ENCODE measurements at regions not wholly inside any gene's neighbourhood (a gene's known extent, or its start where the extent isn't known, plus 50 kb on each side); places are given as distances from the start of the nearest gene placed in this dataset.

GRCh38 chr4:132592850-132593249 is 556.2 kb upstream of the PCDH10 start:
- Histone ChIP-seq H3K27ac (no peak overlapping the region), H3K9me3 (ENCODE audit: severe bottlenecking) (no peaks in the 10 kb centered on the region), H3K4me3 (ENCODE audit: low read depth, low read length) (no peak overlapping the region), H3K36me3 (no peaks in the 10 kb centered on the region), H3K27me3 (ENCODE audit: insufficient read depth, low read depth, severe bottlenecking) (no peaks in the 10 kb centered on the region)
- no peak for DNase-seq
- TF ChIP-seq, protein P1, sequence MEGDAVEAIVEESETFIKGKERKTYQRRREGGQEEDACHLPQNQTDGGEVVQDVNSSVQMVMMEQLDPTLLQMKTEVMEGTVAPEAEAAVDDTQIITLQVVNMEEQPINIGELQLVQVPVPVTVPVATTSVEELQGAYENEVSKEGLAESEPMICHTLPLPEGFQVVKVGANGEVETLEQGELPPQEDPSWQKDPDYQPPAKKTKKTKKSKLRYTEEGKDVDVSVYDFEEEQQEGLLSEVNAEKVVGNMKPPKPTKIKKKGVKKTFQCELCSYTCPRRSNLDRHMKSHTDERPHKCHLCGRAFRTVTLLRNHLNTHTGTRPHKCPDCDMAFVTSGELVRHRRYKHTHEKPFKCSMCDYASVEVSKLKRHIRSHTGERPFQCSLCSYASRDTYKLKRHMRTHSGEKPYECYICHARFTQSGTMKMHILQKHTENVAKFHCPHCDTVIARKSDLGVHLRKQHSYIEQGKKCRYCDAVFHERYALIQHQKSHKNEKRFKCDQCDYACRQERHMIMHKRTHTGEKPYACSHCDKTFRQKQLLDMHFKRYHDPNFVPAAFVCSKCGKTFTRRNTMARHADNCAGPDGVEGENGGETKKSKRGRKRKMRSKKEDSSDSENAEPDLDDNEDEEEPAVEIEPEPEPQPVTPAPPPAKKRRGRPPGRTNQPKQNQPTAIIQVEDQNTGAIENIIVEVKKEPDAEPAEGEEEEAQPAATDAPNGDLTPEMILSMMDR (IDR thresholded peaks at IDR 0.05; ENCODE audit: low read depth, low read length) = no peak

DNA sequence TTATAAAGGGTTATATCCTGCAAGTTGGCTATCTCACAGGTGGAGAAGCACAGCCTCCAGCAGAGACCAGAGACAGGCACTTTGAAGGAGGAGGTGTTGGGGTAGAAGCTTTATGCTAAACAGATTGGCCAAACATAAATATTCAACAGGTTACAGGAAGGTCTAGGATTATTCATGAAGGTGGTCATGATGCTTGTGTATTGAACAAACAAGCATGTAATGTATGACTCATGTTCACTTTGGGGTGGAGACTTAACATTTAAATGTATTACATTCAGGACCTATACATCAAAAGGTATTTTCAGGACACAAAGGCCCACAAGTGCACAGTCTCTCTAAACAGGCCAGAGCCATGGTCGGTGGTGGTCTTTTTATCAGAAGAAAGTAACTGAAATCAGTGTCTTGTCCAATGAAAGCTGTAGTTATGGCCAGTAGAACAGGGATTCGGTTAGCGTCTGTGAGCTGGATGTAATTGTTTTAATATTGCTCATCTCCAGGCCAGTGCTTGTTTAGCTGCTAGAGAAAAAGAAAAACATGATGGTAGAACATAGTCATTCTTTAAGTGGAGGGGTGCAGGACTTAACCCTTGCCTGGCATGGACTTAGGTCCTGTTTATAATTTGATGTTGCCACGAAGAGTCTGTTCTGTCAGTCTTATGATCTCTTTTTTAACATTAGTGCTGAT is 555.2 kb upstream of the PCDH10 start:
- DNase-seq = no peak
- Histone ChIP-seq H3K27ac (no peak overlapping the region), H3K36me3 (no peaks in the 10 kb centered on the region), H3K27me3 (ENCODE audit: insufficient read depth, low read depth, severe bottlenecking) (no peaks in the 10 kb centered on the region), H3K4me3 (ENCODE audit: low read depth, low read length) (no peak overlapping the region), H3K9me3 (ENCODE audit: severe bottlenecking) (no peaks in the 10 kb centered on the region)
- TF ChIP-seq, protein P1 (IDR thresholded peaks at IDR 0.05; ENCODE audit: low read depth, low read length) = no peak

DNA sequence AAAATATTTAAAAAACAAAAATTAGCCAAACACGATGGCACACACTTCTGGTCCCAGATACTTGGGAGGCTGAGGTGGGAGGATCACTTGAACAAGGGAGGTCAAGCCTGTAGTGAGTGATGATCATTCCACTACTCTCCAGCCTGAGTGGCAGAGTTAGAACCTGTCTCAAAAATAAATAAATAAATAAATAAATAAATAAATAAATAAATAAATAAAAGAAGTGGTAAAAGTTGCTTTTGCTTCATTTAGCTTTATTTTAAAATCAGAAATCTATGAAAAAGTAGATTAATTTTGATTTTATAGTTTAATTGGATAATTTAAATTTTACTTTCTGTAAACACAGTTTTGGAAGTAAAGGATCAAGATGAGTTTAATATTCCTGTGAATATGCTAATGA is 552.9 kb upstream of the PCDH10 start:
- H3K9me3 ChIP-seq (ENCODE audit: severe bottlenecking) = no peaks in the 10 kb centered on the region
- no peaks in the 10 kb centered on the region for H3K36me3 ChIP-seq
- TF ChIP-seq, protein P1 (IDR thresholded peaks at IDR 0.05; ENCODE audit: low read depth, low read length) = no peak
- no peak overlapping the region for H3K4me3 ChIP-seq (ENCODE audit: low read depth, low read length)
- H3K27ac ChIP-seq = no peak overlapping the region
- no peaks in the 10 kb centered on the region for H3K27me3 ChIP-seq (ENCODE audit: insufficient read depth, low read depth, severe bottlenecking)
- DNase-seq = no peak

- H3K27me3 ChIP-seq (ENCODE audit: insufficient read depth, low read depth, severe bottlenecking) = no peaks in the 10 kb centered on the region
These were observed 543.5 kb upstream of the PCDH10 start for GRCh38 chr4:132605551-132605950.

DNA sequence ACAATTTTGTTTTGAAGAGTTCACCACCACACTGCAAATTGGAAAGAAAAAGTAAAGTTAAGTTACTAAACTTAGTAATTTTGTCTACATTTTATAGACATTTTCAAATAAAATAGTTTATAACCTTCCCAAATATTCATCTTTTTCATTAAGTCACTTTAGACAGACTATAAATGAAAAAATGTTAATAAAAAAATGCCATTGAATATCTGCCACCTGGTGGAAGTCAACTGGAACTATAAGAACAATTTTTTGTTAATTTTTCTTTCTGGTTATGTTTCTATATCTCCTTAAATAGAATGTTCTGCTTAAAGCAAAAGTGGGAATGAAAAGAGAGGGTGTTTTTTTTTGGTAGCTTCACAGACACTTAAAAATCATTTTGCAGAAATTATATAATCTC is 534.4 kb upstream of the PCDH10 start:
- TF ChIP-seq, protein P1 (IDR thresholded peaks at IDR 0.05; ENCODE audit: low read depth, low read length) = no peak
- DNase-seq = no peak

More at GRCh38 chr4:132605551-132605950, 543.5 kb upstream of the PCDH10 start:
- Histone ChIP-seq H3K27ac (no peak overlapping the region), H3K9me3 (ENCODE audit: severe bottlenecking) (no peaks in the 10 kb centered on the region), H3K4me3 (ENCODE audit: low read depth, low read length) (no peak overlapping the region), H3K36me3 (no peaks in the 10 kb centered on the region)
- no peak for DNase-seq
- TF ChIP-seq, protein P1 (IDR thresholded peaks at IDR 0.05; ENCODE audit: low read depth, low read length) = no peak

GRCh38 chr4:132619968-132620367 is 529.1 kb upstream of the PCDH10 start:
- DNase-seq = no peak
- H3K4me3 ChIP-seq (ENCODE audit: low read depth, low read length) = no peak overlapping the region
- TF ChIP-seq, protein P1 (IDR thresholded peaks at IDR 0.05; ENCODE audit: low read depth, low read length) = no peak
- H3K36me3 ChIP-seq = no peaks in the 10 kb centered on the region
- H3K9me3 ChIP-seq (ENCODE audit: severe bottlenecking) = no peaks in the 10 kb centered on the region
- no peak overlapping the region for H3K27ac ChIP-seq
- no peaks in the 10 kb centered on the region for H3K27me3 ChIP-seq (ENCODE audit: insufficient read depth, low read depth, severe bottlenecking)

More for the DNA sequence above, 534.4 kb upstream of the PCDH10 start:
- no peaks in the 10 kb centered on the region for H3K27me3 ChIP-seq (ENCODE audit: insufficient read depth, low read depth, severe bottlenecking)
- no peaks in the 10 kb centered on the region for H3K9me3 ChIP-seq (ENCODE audit: severe bottlenecking)
- no peak overlapping the region for H3K27ac ChIP-seq
- no peak overlapping the region for H3K4me3 ChIP-seq (ENCODE audit: low read depth, low read length)
- H3K36me3 ChIP-seq = no peaks in the 10 kb centered on the region

All from WERI-Rb-1 (cell line).